ENCODE measurements at regions not wholly inside any gene's neighbourhood (a gene's known extent, or its start where the extent isn't known, plus 50 kb on each side); places are given as distances from the start of the nearest gene placed in this dataset.

DNA sequence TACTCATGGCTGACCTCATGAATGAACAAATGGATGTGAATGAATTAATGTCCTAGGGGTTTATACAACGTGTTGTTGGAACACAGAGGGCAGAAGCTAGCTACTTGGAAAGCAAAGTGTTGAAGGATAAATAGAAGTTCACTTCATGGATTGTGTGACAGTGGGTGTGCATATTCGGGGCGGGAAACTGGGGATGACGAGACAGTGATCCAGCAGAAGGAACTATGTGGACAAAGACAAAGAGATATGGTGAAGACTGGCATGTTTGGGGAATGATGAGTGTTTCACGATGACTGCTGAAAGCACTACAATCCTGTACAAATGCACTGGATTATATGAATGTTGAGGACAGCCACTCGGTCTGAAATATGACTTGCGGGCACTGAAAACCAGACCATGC is 250.5 kb upstream of the C16orf82 start:
- RAD21 ChIA-PET (ENCODE audit: low non-redundant PET in 1 of 2, low total read pairs in 2 of 2, uncharacterized antibody in 2 of 2, unreplicated experiment in 2 of 2), result no interaction called here
- no peaks in the 10 kb centered on the region; a peak in 1 of 4 replicates for H3K9me3 ChIP-seq (ENCODE audit: control insufficient read depth in 1 of 2, insufficient read depth in 1 of 2, low read depth in 1 of 2, low read length in 2 of 2)
- ATAC-seq, result no peak
- no peaks in the 10 kb centered on the region for H3K9me2 ChIP-seq (ENCODE audit: insufficient read depth)
- H3K4me3 ChIP-seq (replicated peaks in 1 of 2; ENCODE audit: low read depth in 1 of 2, low read length in 2 of 2), result no peak overlapping the region
- BruUV-seq (replicated peaks), result no TSS peak
- TF ChIP-seq YY1 (IDR thresholded peaks at IDR 0.05; ENCODE audit: extremely low read depth, insufficient replicate concordance, low read depth, low read length) (no peak), EZH2 (IDR thresholded peaks at IDR 0.05) (no peak)
- no peaks in the 10 kb centered on the region for H3K79me2 ChIP-seq (ENCODE audit: insufficient read depth, low read length)
- H3K4me2 ChIP-seq (ENCODE audit: low read length), result no peak overlapping the region
- H3K27me3 ChIP-seq (ENCODE audit: insufficient read depth, low read length), result 0 out of 2 replicates have a peak, but pooled peaks cover 9% of the 10 kb centered on the region
- H3K27ac ChIP-seq (ENCODE audit: low read depth, low read length), result no peak overlapping the region
- no peak for DNase-seq (ENCODE audit: low read depth, low spot score)
- H3K4me1 ChIP-seq (ENCODE audit: control insufficient read depth in 1 of 2, insufficient read depth in 2 of 2, low read length in 2 of 2), result peaks cover 0 to 9% of the 10 kb centered on the region in 2 experiments; a peak in 2 of 4 replicates
- CTCF ChIA-PET, result no interaction called here
- H4K20me1 ChIP-seq (ENCODE audit: insufficient read depth), result no peaks in the 10 kb centered on the region
- no peak overlapping the region for H2AFZ ChIP-seq (ENCODE audit: low read depth, low read length, poor library complexity, severe bottlenecking)
- POLR2A ChIA-PET, result no interaction called here
- no peaks in the 10 kb centered on the region for H3K36me3 ChIP-seq (ENCODE audit: control insufficient read depth in 1 of 2, insufficient read depth in 2 of 2, low read length in 2 of 2)
- intact Hi-C loops (cut with micrococcal nuclease), result no loop called here
- H3K9ac ChIP-seq (ENCODE audit: low read length), result no peak overlapping the region

DNA sequence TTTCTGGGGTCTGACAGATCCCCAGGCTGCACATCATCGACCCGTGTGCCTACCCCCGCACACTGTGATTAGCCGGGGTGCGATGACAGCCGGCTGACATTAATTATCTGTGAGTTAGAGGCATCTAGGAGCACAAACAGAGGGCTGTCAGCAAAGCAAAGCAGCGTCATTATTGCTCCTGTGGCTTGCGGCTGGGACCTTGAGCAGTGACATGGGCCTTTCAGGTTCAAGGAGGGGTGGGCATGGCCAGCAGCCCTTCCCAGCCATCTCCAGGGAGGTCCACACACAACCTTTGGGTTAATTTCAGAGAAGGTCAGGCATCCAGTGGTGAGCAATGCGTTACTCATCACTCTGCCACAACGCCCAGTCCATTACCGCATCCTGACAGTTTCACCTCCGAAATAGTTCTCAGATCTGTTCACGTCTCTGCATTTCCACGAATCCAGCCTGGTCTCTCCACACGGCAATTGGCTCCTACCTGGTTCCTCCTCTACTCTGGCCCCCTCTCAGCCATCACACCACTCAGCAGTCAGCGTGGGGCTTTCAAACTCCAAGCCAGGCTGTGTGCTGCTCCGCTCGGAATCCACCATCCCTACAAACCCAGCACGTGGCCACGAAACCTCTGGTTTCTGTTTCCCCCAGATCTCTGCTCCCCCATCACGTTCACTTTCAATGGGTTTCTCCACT is 249.7 kb upstream of the C16orf82 start:
- no peak for DNase-seq (ENCODE audit: low read depth, low spot score)
- CTCF ChIA-PET, result no interaction called here
- no peaks in the 10 kb centered on the region for H4K20me1 ChIP-seq (ENCODE audit: insufficient read depth)
- 0 out of 2 replicates have a peak, but pooled peaks cover 9% of the 10 kb centered on the region for H3K27me3 ChIP-seq (ENCODE audit: insufficient read depth, low read length)
- intact Hi-C loops (cut with micrococcal nuclease), result no loop called here
- no peak overlapping the region for H3K9ac ChIP-seq (ENCODE audit: low read length)
- no peaks in the 10 kb centered on the region for H3K36me3 ChIP-seq (ENCODE audit: control insufficient read depth in 1 of 2, insufficient read depth in 2 of 2, low read length in 2 of 2)
- H3K9me2 ChIP-seq (ENCODE audit: insufficient read depth), result no peaks in the 10 kb centered on the region
- H3K4me1 ChIP-seq (ENCODE audit: control insufficient read depth in 1 of 2, insufficient read depth in 2 of 2, low read length in 2 of 2), result peaks cover 0 to 9% of the 10 kb centered on the region in 2 experiments; a peak in 2 of 4 replicates
- peak overlapping the region; percentile 51 for H3K4me2 ChIP-seq (ENCODE audit: low read length)
- H3K27ac ChIP-seq (ENCODE audit: low read depth, low read length), result no peak overlapping the region
- RAD21 ChIA-PET (ENCODE audit: low non-redundant PET in 1 of 2, low total read pairs in 2 of 2, uncharacterized antibody in 2 of 2, unreplicated experiment in 2 of 2), result no interaction called here
- no peak overlapping the region for H2AFZ ChIP-seq (ENCODE audit: low read depth, low read length, poor library complexity, severe bottlenecking)
- BruUV-seq (replicated peaks), result no TSS peak
- POLR2A ChIA-PET, result no interaction called here
- ATAC-seq, result no peak
- TF ChIP-seq, protein P1, sequence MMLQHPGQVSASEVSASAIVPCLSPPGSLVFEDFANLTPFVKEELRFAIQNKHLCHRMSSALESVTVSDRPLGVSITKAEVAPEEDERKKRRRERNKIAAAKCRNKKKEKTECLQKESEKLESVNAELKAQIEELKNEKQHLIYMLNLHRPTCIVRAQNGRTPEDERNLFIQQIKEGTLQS (IDR thresholded peaks at IDR 0.05), result no peak
- TF ChIP-seq ZNF274 (IDR thresholded peaks at IDR 0.05; ENCODE audit: low read depth, low read length) (no peak), SP1 (IDR thresholded peaks at IDR 0.05; ENCODE audit: low read depth) (no peak), YY1 (IDR thresholded peaks at IDR 0.05; ENCODE audit: extremely low read depth, insufficient replicate concordance, low read depth, low read length) (no peak)
- TF ChIP-seq, protein P2, sequence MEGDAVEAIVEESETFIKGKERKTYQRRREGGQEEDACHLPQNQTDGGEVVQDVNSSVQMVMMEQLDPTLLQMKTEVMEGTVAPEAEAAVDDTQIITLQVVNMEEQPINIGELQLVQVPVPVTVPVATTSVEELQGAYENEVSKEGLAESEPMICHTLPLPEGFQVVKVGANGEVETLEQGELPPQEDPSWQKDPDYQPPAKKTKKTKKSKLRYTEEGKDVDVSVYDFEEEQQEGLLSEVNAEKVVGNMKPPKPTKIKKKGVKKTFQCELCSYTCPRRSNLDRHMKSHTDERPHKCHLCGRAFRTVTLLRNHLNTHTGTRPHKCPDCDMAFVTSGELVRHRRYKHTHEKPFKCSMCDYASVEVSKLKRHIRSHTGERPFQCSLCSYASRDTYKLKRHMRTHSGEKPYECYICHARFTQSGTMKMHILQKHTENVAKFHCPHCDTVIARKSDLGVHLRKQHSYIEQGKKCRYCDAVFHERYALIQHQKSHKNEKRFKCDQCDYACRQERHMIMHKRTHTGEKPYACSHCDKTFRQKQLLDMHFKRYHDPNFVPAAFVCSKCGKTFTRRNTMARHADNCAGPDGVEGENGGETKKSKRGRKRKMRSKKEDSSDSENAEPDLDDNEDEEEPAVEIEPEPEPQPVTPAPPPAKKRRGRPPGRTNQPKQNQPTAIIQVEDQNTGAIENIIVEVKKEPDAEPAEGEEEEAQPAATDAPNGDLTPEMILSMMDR (IDR thresholded peaks at IDR 0.05 in 2 of 3, conservative IDR thresholded peaks at IDR 0.05 in 1 of 3; ENCODE audit: borderline replicate concordance in 1 of 3, insufficient read depth in 1 of 3, low read depth in 2 of 3, low read length in 2 of 3), result no peak
- H3K9me3 ChIP-seq (ENCODE audit: control insufficient read depth in 1 of 2, insufficient read depth in 1 of 2, low read depth in 1 of 2, low read length in 2 of 2), result no peaks in the 10 kb centered on the region; a peak in 1 of 4 replicates
- no peaks in the 10 kb centered on the region for H3K79me2 ChIP-seq (ENCODE audit: insufficient read depth, low read length)
- no peak overlapping the region for H3K4me3 ChIP-seq (replicated peaks in 1 of 2; ENCODE audit: low read depth in 1 of 2, low read length in 2 of 2)
